ENCODE measurements at regions not wholly inside any gene's neighbourhood (a gene's known extent, or its start where the extent isn't known, plus 50 kb on each side); places are given as distances from the start of the nearest gene placed in this dataset.

DNA sequence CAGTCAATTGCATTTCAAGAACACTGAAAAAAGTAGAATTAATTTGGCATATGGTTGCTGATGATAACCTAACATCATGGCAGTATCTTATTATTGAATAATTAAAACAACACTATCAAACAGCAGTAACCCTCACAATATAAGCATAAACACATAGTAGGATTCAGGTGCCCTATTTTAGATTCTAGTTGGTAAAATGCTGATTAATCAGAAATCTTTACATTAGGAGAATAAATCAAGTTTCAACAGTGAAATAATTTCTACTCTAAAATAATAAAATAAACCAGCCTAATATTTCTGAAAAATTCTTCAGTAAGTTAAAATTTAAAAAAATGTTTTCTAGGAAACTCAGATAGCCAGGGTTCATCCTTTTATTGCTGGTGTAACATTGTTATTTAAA lies 76.4 kb upstream of the NUDT12 start:
- H3K9ac ChIP-seq (ENCODE audit: low read length), result no peak overlapping the region
- H3K27me3 Mint-ChIP-seq (ENCODE audit: low read depth, unreplicated experiment), result no peaks in the 10 kb centered on the region
- no peaks in the 10 kb centered on the region for H3K36me3 Mint-ChIP-seq (ENCODE audit: low read depth, unreplicated experiment)
- no peaks in the 10 kb centered on the region for H3K9me3 ChIP-seq (ENCODE audit: insufficient read depth, low read depth, low read length)
- FAIRE-seq (no peak), DNase-seq (ENCODE audit: low read depth) (no peak)
- no peaks in the 10 kb centered on the region for H3K4me1 Mint-ChIP-seq (ENCODE audit: low read depth, unreplicated experiment)
- H3K27ac Mint-ChIP-seq (ENCODE audit: unreplicated experiment), result no peak overlapping the region
- no peak overlapping the region for H3K4me3 ChIP-seq (ENCODE audit: insufficient read depth, low read depth, low read length)
- no peaks in the 10 kb centered on the region for H3K36me3 ChIP-seq (ENCODE audit: insufficient read depth, low read length)
- H3K9me3 Mint-ChIP-seq (ENCODE audit: unreplicated experiment), result no peaks in the 10 kb centered on the region
- H3K4me1 ChIP-seq (ENCODE audit: insufficient read depth, low read length), result no peaks in the 10 kb centered on the region
- TF ChIP-seq EZH2 (IDR thresholded peaks at IDR 0.05; ENCODE audit: insufficient read depth, low read length), result no peak
- no peak for TF ChIP-seq CTCF (IDR thresholded peaks at IDR 0.05; ENCODE audit: insufficient read depth, low read depth, low read length)
- H3K4me2 ChIP-seq (ENCODE audit: low read length), result no peak overlapping the region
- no peak overlapping the region for H2AFZ ChIP-seq (ENCODE audit: low read depth, low read length)
- H3K27me3 ChIP-seq (ENCODE audit: insufficient read depth, low read length), result no peaks in the 10 kb centered on the region
- H3K79me2 ChIP-seq (ENCODE audit: insufficient read depth, low read length), result no peaks in the 10 kb centered on the region
- no peaks in the 10 kb centered on the region for H4K20me1 ChIP-seq (ENCODE audit: insufficient read depth, low read length)
- H3K4me3 Mint-ChIP-seq (ENCODE audit: unreplicated experiment), result no peak overlapping the region
- no peak overlapping the region for H3K27ac ChIP-seq (ENCODE audit: low read depth, low read length)

GRCh38 chr5:103624675-103625074 lies 62.1 kb upstream of the NUDT12 start:
- Mint-ChIP-seq H3K27me3 (ENCODE audit: low read depth, unreplicated experiment) (no peaks in the 10 kb centered on the region), H3K9me3 (ENCODE audit: unreplicated experiment) (peaks cover 2% of the 10 kb centered on the region), H3K36me3 (ENCODE audit: low read depth, unreplicated experiment) (no peaks in the 10 kb centered on the region), H3K27ac (ENCODE audit: unreplicated experiment) (no peak overlapping the region), H3K4me1 (ENCODE audit: low read depth, unreplicated experiment) (peaks cover 2% of the 10 kb centered on the region), H3K4me3 (ENCODE audit: unreplicated experiment) (no peak overlapping the region)
- H2AFZ ChIP-seq (ENCODE audit: low read depth, low read length), result no peak overlapping the region
- DNase-seq (ENCODE audit: low read depth) (peak; percentile 18), FAIRE-seq (no peak)
- TF ChIP-seq EZH2 (IDR thresholded peaks at IDR 0.05; ENCODE audit: insufficient read depth, low read length) (no peak), CTCF (IDR thresholded peaks at IDR 0.05; ENCODE audit: insufficient read depth, low read depth, low read length) (no peak)
- no peaks in the 10 kb centered on the region for H4K20me1 ChIP-seq (ENCODE audit: insufficient read depth, low read length)
- H3K4me1 ChIP-seq (ENCODE audit: insufficient read depth, low read length), result no peaks in the 10 kb centered on the region
- no peak overlapping the region for H3K4me3 ChIP-seq (ENCODE audit: insufficient read depth, low read depth, low read length)
- no peaks in the 10 kb centered on the region for H3K9me3 ChIP-seq (ENCODE audit: insufficient read depth, low read depth, low read length)
- no peaks in the 10 kb centered on the region for H3K27me3 ChIP-seq (ENCODE audit: insufficient read depth, low read length)
- no peak overlapping the region for H3K27ac ChIP-seq (ENCODE audit: low read depth, low read length)
- H3K4me2 ChIP-seq (ENCODE audit: low read length), result no peak overlapping the region
- no peaks in the 10 kb centered on the region for H3K79me2 ChIP-seq (ENCODE audit: insufficient read depth, low read length)
- H3K9ac ChIP-seq (ENCODE audit: low read length), result no peak overlapping the region
- H3K36me3 ChIP-seq (ENCODE audit: insufficient read depth, low read length), result no peaks in the 10 kb centered on the region

DNA sequence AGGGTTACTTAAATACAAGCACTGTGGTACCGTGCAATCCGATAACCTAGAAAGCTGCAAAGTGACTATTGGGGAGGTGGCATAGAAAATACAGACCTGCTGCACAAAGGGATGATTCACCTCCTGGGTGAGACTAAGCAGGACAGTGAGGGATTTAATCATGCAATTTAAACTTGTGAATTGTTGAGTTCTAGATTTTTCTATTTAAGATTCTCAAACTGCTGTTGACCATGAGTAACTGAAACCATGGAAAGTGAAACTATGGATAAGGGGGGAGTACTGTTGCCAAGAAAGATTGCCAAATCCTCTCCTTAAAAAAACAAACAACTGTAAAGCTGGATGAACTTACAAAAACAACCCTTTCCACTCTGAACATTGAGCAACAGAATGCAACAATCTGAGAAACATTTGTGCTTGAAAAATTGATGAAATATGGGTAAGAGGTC lies 61.5 kb upstream of the NUDT12 start:
- Histone ChIP-seq H3K36me3 (ENCODE audit: insufficient read depth, low read length) (no peaks in the 10 kb centered on the region), H2AFZ (ENCODE audit: low read depth, low read length) (no peak overlapping the region), H4K20me1 (ENCODE audit: insufficient read depth, low read length) (no peaks in the 10 kb centered on the region), H3K9me3 (ENCODE audit: insufficient read depth, low read depth, low read length) (no peaks in the 10 kb centered on the region), H3K9ac (ENCODE audit: low read length) (no peak overlapping the region), H3K4me3 (ENCODE audit: insufficient read depth, low read depth, low read length) (no peak overlapping the region), H3K27ac (ENCODE audit: low read depth, low read length) (no peak overlapping the region), H3K4me2 (ENCODE audit: low read length) (no peak overlapping the region), H3K27me3 (ENCODE audit: insufficient read depth, low read length) (no peaks in the 10 kb centered on the region), H3K4me1 (ENCODE audit: insufficient read depth, low read length) (no peaks in the 10 kb centered on the region), H3K79me2 (ENCODE audit: insufficient read depth, low read length) (no peaks in the 10 kb centered on the region)
- no peak for FAIRE-seq
- Mint-ChIP-seq H3K4me3 (ENCODE audit: unreplicated experiment) (no peak overlapping the region), H3K27ac (ENCODE audit: unreplicated experiment) (no peak overlapping the region), H3K4me1 (ENCODE audit: low read depth, unreplicated experiment) (peaks cover 2% of the 10 kb centered on the region), H3K9me3 (ENCODE audit: unreplicated experiment) (peaks cover 2% of the 10 kb centered on the region), H3K27me3 (ENCODE audit: low read depth, unreplicated experiment) (no peaks in the 10 kb centered on the region), H3K36me3 (ENCODE audit: low read depth, unreplicated experiment) (no peaks in the 10 kb centered on the region)
- TF ChIP-seq CTCF (IDR thresholded peaks at IDR 0.05; ENCODE audit: insufficient read depth, low read depth, low read length), result no peak
- TF ChIP-seq EZH2 (IDR thresholded peaks at IDR 0.05; ENCODE audit: insufficient read depth, low read length), result no peak
- peak; percentile 72 for DNase-seq (ENCODE audit: low read depth)

Data from astrocyte (in vitro differentiated cells and primary cell).